Muscle layer of duodenum (tissue), 2 donors: ENCODE measurements at regions not wholly inside any gene's neighbourhood (a gene's known extent, or its start where the extent isn't known, plus 50 kb on each side); places are given as distances from the start of the nearest gene placed in this dataset.

Source experiments
- H3K27ac ChIP-seq: one replicate; pipeline ENCODE4 v1.7.0; 2013; ENCODE audit warnings: mild to moderate bottlenecking, low read length
- H3K27me3 ChIP-seq: one replicate; pipeline ENCODE4 v1.7.0; 2013; ENCODE audit warnings: low read depth, mild to moderate bottlenecking, control low read depth, low read length
- H3K36me3 ChIP-seq, 2 donors: one replicate each; pipeline ENCODE4 v1.7.0; 2013; ENCODE audit warnings: low read length in 2 of 2, control low read depth in 1 of 2, mild to moderate bottlenecking in 1 of 2; ENCODE audit not compliant: insufficient read depth in 2 of 2, control insufficient read depth in 1 of 2
- H3K4me1 ChIP-seq, 2 donors: one replicate each; pipeline ENCODE4 v1.7.0; 2013; ENCODE audit warnings: low read length in 2 of 2, mild to moderate bottlenecking in 2 of 2, control low read depth in 1 of 2, moderate library complexity in 1 of 2; ENCODE audit not compliant: insufficient read depth in 2 of 2, control insufficient read depth in 1 of 2
- H3K4me3 ChIP-seq, 2 donors: one replicate each; pipeline ENCODE4 v1.7.0; 2013; ENCODE audit warnings: low read length in 2 of 2, low read depth in 1 of 2, mild to moderate bottlenecking in 1 of 2
- H3K9me3 ChIP-seq, 2 donors: one replicate each; pipeline ENCODE4 v1.7.0; 2013; ENCODE audit warnings: low read length in 2 of 2, control low read depth in 1 of 2, mild to moderate bottlenecking in 1 of 2; ENCODE audit not compliant: control insufficient read depth in 1 of 2
- donor health status: healthy.

DNA sequence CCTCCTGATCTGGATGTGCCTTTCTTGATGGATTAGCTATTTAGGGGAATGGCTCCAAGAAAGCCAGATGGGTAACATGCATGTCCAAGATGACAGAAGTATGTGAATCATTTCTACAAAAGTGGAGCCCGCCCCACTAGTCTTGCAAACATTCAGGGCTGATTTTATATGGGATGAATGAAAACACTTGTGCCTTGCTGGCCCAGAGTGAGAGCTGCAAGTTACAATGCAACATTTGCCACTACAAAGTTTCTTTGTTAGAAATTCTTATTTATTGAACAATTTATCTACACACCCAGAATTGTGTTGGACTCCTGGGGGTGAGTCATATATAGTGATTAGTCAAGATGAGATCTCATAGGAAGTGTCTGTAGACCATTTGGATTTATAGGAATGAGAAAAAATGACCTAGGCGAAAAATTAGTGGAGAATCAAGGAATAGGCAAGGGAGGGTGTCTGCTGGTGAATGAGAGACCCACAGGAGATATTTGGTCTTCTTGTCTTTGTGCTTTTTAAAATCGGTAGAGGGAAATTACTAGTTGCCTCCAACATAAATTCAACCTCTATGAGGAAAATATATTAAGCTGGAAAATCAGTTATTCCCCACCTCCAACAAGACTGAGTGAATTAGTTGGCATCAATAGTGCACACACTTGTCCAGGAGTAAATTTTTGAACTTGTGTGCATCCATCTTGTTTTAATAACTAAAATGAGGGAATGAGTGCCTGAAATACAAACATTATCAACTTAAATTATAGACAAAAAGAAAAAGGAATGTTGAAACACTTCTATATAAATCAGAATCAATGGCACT lies 53.5 kb upstream of the DCBLD2 start:
- Histone ChIP-seq H3K27ac (no peak overlapping the region), H3K36me3 (no peaks in the 10 kb centered on the region), H3K27me3 (no peaks in the 10 kb centered on the region), H3K4me1 (no peaks in the 10 kb centered on the region), H3K4me3 (no peak overlapping the region), H3K9me3 (no peaks in the 10 kb centered on the region)

DNA sequence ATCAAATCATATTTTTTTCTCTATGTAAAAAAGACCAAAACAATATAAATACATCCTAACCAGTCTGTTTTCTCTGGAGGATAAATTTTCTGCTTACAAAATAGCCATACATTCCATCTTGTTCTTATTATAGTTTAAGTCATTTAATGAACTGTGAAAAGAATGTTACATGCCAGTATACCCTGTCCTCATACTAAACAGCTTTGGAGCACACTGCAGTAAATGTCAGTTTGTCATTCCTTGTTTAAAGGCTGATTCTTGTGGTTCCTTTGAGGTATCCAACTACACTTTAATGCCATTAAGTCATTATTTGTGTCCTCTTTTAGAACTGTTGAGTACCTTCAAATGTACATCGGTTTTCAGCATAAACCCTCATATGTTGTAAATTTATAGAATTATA lies 52.7 kb upstream of the DCBLD2 start:
- H3K4me1 ChIP-seq = no peaks in the 10 kb centered on the region
- H3K36me3 ChIP-seq = no peaks in the 10 kb centered on the region
- H3K27ac ChIP-seq = no peak overlapping the region
- no peaks in the 10 kb centered on the region for H3K27me3 ChIP-seq
- no peaks in the 10 kb centered on the region for H3K9me3 ChIP-seq
- H3K4me3 ChIP-seq = no peak overlapping the region

DNA sequence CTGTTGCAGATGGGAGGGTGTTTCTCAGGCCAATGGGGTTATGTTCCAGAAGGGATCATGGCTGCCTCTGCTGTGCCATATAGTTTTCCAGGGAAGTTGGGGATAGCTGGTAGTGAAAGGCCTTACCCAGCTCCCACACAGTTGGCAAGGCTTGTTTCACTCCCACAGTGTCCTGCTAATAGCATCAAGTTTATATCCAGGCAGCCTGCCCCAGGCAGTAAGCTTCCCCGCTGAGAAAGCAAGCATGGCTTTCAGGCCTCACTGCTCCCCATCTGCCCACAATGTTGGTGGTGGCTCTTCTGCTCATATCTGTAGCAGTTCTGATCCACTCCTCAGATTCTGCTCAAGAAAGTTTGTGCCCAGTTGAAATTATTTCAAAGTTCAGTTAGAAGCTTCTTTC lies 50.9 kb upstream of the DCBLD2 start:
- H3K27me3 ChIP-seq = no peaks in the 10 kb centered on the region
- H3K4me3 ChIP-seq = no peak overlapping the region
- no peaks in the 10 kb centered on the region for H3K36me3 ChIP-seq
- no peaks in the 10 kb centered on the region for H3K9me3 ChIP-seq
- no peak overlapping the region for H3K27ac ChIP-seq
- H3K4me1 ChIP-seq = no peaks in the 10 kb centered on the region
